HCT116 (cell line): ENCODE measurements at regions not wholly inside any gene's neighbourhood (a gene's known extent, or its start where the extent isn't known, plus 50 kb on each side); places are given as distances from the start of the nearest gene placed in this dataset.

Experiments used
- ATAC-seq: fragments of 200-7000 bp; cut with Tn5 transposase; 2 replicates; pipeline ENCODE4 v1.9.1; 2020; ENCODE audit warnings: mild to moderate bottlenecking, moderate library complexity
- BruUV-seq: library from RNA; stranded (reverse); fragments of 400-500 nt; replicated peaks from 2 replicates; lab custom pipeline; 2021; lab: Mats Ljungman, UMichigan
- CTCF ChIA-PET: fragments of 300-600 bp; sonication (Branson Sonifier 250); formaldehyde crosslinking; loops from one replicate; lab custom pipeline; 2021; ENCODE audit warnings: antibody characterized with exemption; lab: Charles Lee
- POLR2A ChIA-PET: fragments of 300-600, 350-600 bp; sonication (Branson Sonifier 250); formaldehyde crosslinking; loops from one replicate; lab custom pipeline; 2021; ENCODE audit warnings: antibody characterized with exemption; lab: Charles Lee
- RAD21 ChIA-PET, 2 experiments: fragments of 300-600 bp; sonication (Branson Sonifier 250); formaldehyde crosslinking; loops; one replicate each; lab custom pipeline; 2023; ENCODE audit warnings: low total read pairs in 2 of 2; ENCODE audit not compliant: uncharacterized antibody in 2 of 2, unreplicated experiment in 2 of 2, low non-redundant PET in 1 of 2; lab: Charles Lee
- DNase-seq: peaks from one replicate; pipeline ENCODE4 v3.0.0-alpha.2; 2010; ENCODE audit warnings: low read depth, low spot score
- H2AFZ ChIP-seq: fragments of 200-600 bp; shearing (Covaris generic), sonication (generic); 2 replicates; pipeline ENCODE4 v1.6.1; 2017; ENCODE audit warnings: low read depth, mixed run types, mixed read lengths, antibody characterized with exemption, low read length; ENCODE audit not compliant: poor library complexity, severe bottlenecking
- H3K27ac ChIP-seq: 2 replicates; pipeline ENCODE4 v1.5.1; 2012; ENCODE audit warnings: low read depth, low read length
- H3K27me3 ChIP-seq: fragments of 200-600 bp; sonication (generic); 2 replicates; pipeline ENCODE4 v1.6.1; 2016; ENCODE audit warnings: mixed run types, low read length, mixed read lengths; ENCODE audit not compliant: insufficient read depth
- H3K36me3 ChIP-seq, 2 experiments: fragments of 200-500 bp in 1 of 2; fragments of 200-600 bp in 1 of 2; sonication (Bioruptor generic) in 1 of 2; sonication (generic) in 1 of 2; 2 replicates each; pipeline versions ENCODE4 v1.5.1 to v1.6.1; 2014 to 2016; ENCODE audit warnings: low read length in 2 of 2, inconsistent platforms in 1 of 2, mixed read lengths in 1 of 2, mixed run types in 1 of 2; ENCODE audit not compliant: insufficient read depth in 2 of 2, control insufficient read depth in 1 of 2
- H3K4me1 ChIP-seq, 2 experiments: fragments of 200-600 bp in 1 of 2; sonication (generic) in 1 of 2; 2 replicates each; pipeline versions ENCODE4 v1.5.1 to v1.6.1; 2012 to 2017; ENCODE audit warnings: low read length in 2 of 2, inconsistent platforms in 1 of 2, mild to moderate bottlenecking in 1 of 2, mixed read lengths in 1 of 2, mixed run types in 1 of 2, moderate library complexity in 1 of 2; ENCODE audit not compliant: insufficient read depth in 2 of 2, control insufficient read depth in 1 of 2
- H3K4me2 ChIP-seq: fragments of 200-600 bp; sonication (generic); 2 replicates; pipeline ENCODE4 v1.6.1; 2017; ENCODE audit warnings: mixed run types, low read length, mixed read lengths
- H3K4me3 ChIP-seq, 2 experiments: fragments of 200-600 bp in 1 of 2; sonication (generic) in 1 of 2; replicated peaks in 1 of 2; 2 replicates each; pipeline ENCODE4 v1.5.1; 2011 to 2016; ENCODE audit warnings: low read length in 2 of 2, control low read depth in 1 of 2, low read depth in 1 of 2, mild to moderate bottlenecking in 1 of 2, mixed read lengths in 1 of 2, mixed run types in 1 of 2
- H3K79me2 ChIP-seq: fragments of 200-600 bp; sonication (generic); 2 replicates; pipeline ENCODE4 v1.6.1; 2017; ENCODE audit warnings: mild to moderate bottlenecking, mixed run types, low read length, moderate library complexity, mixed read lengths; ENCODE audit not compliant: insufficient read depth
- H3K9ac ChIP-seq: fragments of 200-600 bp; sonication (generic); 2 replicates; pipeline ENCODE4 v1.6.1; 2016; ENCODE audit warnings: low read length, mixed read lengths
- H3K9me2 ChIP-seq: fragments of 200-600 bp; sonication (generic), shearing (Covaris generic); 2 replicates; pipeline ENCODE4 v1.6.1; 2017; ENCODE audit warnings: mixed run types, mild to moderate bottlenecking, moderate library complexity; ENCODE audit not compliant: insufficient read depth
- H3K9me3 ChIP-seq, 2 experiments: fragments of 200-500 bp in 1 of 2; fragments of 200-600 bp in 1 of 2; sonication (Bioruptor generic) in 1 of 2; sonication (generic) in 1 of 2; 2 replicates each; pipeline ENCODE4 v1.6.1; 2014 to 2017; ENCODE audit warnings: low read length in 2 of 2, mixed read lengths in 2 of 2, inconsistent platforms in 1 of 2, low read depth in 1 of 2, mild to moderate bottlenecking in 1 of 2, mixed run types in 1 of 2, moderate library complexity in 1 of 2; ENCODE audit not compliant: control insufficient read depth in 1 of 2, insufficient read depth in 1 of 2
- H4K20me1 ChIP-seq: fragments of 200-600 bp; sonication (generic), shearing (Covaris generic); 2 replicates; pipeline ENCODE4 v1.6.1; 2017; ENCODE audit warnings: mixed run types, mild to moderate bottlenecking, moderate library complexity; ENCODE audit not compliant: insufficient read depth
- CBX3 ChIP-seq: IDR thresholded peaks from 2 replicates; pipeline ENCODE4 v1.6.1; 2012; ENCODE audit warnings: low read depth
- CEBPB ChIP-seq: IDR thresholded peaks from 2 replicates; pipeline ENCODE4 v1.6.1; 2012; ENCODE audit warnings: low read depth
- CTCF ChIP-seq, 3 experiments: fragments of 200-600 bp in 1 of 3; sonication (generic) in 1 of 3; IDR thresholded peaks in 2 of 3; conservative IDR thresholded peaks in 1 of 3; 2 replicates each; pipeline ENCODE4 v1.5.1; 2012 to 2017; ENCODE audit warnings: low read depth in 2 of 3, low read length in 2 of 3, antibody characterized with exemption in 1 of 3, borderline replicate concordance in 1 of 3, control low read depth in 1 of 3, mild to moderate bottlenecking in 1 of 3, mixed read lengths in 1 of 3, mixed run types in 1 of 3, moderate library complexity in 1 of 3; ENCODE audit not compliant: insufficient read depth in 1 of 3
- EGR1 ChIP-seq: IDR thresholded peaks from 2 replicates; pipeline ENCODE4 v1.6.1; 2012; ENCODE audit warnings: low read depth
- ELF1 ChIP-seq: IDR thresholded peaks from 2 replicates; pipeline ENCODE4 v1.6.1; 2012; ENCODE audit warnings: low read depth, borderline replicate concordance
- EZH2phosphoT487 ChIP-seq: fragments of 200-600 bp; IDR thresholded peaks from 2 replicates; pipeline ENCODE4 v1.6.1; 2018; ENCODE audit warnings: antibody characterized with exemption, borderline replicate concordance
- FOSL1 ChIP-seq: IDR thresholded peaks from 2 replicates; pipeline ENCODE4 v1.6.1; 2012; ENCODE audit warnings: low read depth
- JUND ChIP-seq: IDR thresholded peaks from 2 replicates; pipeline ENCODE4 v1.6.1; 2012
- POLR2AphosphoS5 ChIP-seq: IDR thresholded peaks from 2 replicates; pipeline ENCODE4 v1.6.1; 2011; ENCODE audit warnings: mild to moderate bottlenecking, low read depth, low read length, moderate library complexity
- REST ChIP-seq: IDR thresholded peaks from 2 replicates; pipeline ENCODE4 v1.6.1; 2012; ENCODE audit warnings: low read depth
- SP1 ChIP-seq: IDR thresholded peaks from 2 replicates; pipeline ENCODE4 v1.6.1; 2012; ENCODE audit warnings: low read depth
- ZFX ChIP-seq: fragments of 450-650 bp; IDR thresholded peaks from 2 replicates; pipeline ENCODE4 v1.6.1; 2017
- ZNF274 ChIP-seq: fragments of 200-500 bp; sonication (Bioruptor generic); IDR thresholded peaks from 2 replicates; pipeline ENCODE4 v1.6.1; 2014; ENCODE audit warnings: mild to moderate bottlenecking, low read depth, low read length, inconsistent platforms
- intact Hi-C: fragments of 100-400 bp; cut with micrococcal nuclease; formaldehyde crosslinking; loops from 2 replicates; pipeline ENCODE4 v1.10.0; 2022

GRCh38 chr1:192010406-192010805, 147.9 kb upstream of the RGS18 start:
- Histone ChIP-seq H4K20me1 (no peaks in the 10 kb centered on the region), H3K9me3 (no peaks in the 10 kb centered on the region), H3K4me3 (no peak overlapping the region), H3K79me2 (no peaks in the 10 kb centered on the region), H2AFZ (peak overlapping the region; percentile 47), H3K27me3 (no peaks in the 10 kb centered on the region), H3K27ac (no peak overlapping the region), H3K4me1 (no peaks in the 10 kb centered on the region), H3K36me3 (no peaks in the 10 kb centered on the region), H3K4me2 (no peak overlapping the region), H3K9ac (no peak overlapping the region), H3K9me2 (no peaks in the 10 kb centered on the region)
- ChIA-PET RAD21 (no interaction called here), POLR2A (no interaction called here), CTCF (no interaction called here)
- intact Hi-C loops = no loop called here
- ATAC-seq = no peak
- DNase-seq = no peak
- TF ChIP-seq SP1 (no peak), CEBPB (no peak), EGR1 (no peak), EZH2phosphoT487 (no peak), CTCF (IDR thresholded peaks at IDR 0.05 in 2 of 3, conservative IDR thresholded peaks at IDR 0.05 in 1 of 3; ENCODE audit: borderline replicate concordance in 1 of 3, insufficient read depth in 1 of 3, low read depth in 2 of 3, low read length in 2 of 3) (no peak), ELF1 (no peak), ZNF274 (no peak)
- no TSS peak for BruUV-seq

GRCh38 chr1:192011525-192011924, 146.7 kb upstream of the RGS18 start:
- Histone ChIP-seq H3K9ac (no peak overlapping the region), H3K4me1 (no peaks in the 10 kb centered on the region), H3K36me3 (no peaks in the 10 kb centered on the region), H3K9me3 (no peaks in the 10 kb centered on the region), H3K27me3 (no peaks in the 10 kb centered on the region), H2AFZ (peak overlapping the region; percentile 47), H3K4me3 (no peak overlapping the region), H3K4me2 (no peak overlapping the region), H3K9me2 (no peaks in the 10 kb centered on the region), H3K79me2 (no peaks in the 10 kb centered on the region), H4K20me1 (no peaks in the 10 kb centered on the region), H3K27ac (no peak overlapping the region)
- ATAC-seq = no peak
- CTCF ChIA-PET = no interaction called here
- no peak for DNase-seq
- intact Hi-C loops = no loop called here
- RAD21 ChIA-PET = no interaction called here
- POLR2A ChIA-PET = no interaction called here
- no TSS peak for BruUV-seq
- no peak for TF ChIP-seq POLR2AphosphoS5
- no peak for TF ChIP-seq REST
- no peak for TF ChIP-seq ELF1
- no peak for TF ChIP-seq JUND
- no peak for TF ChIP-seq ZNF274
- no peak for TF ChIP-seq CTCF (IDR thresholded peaks at IDR 0.05 in 2 of 3, conservative IDR thresholded peaks at IDR 0.05 in 1 of 3; ENCODE audit: borderline replicate concordance in 1 of 3, insufficient read depth in 1 of 3, low read depth in 2 of 3, low read length in 2 of 3)
- TF ChIP-seq CBX3 = no peak
- no peak for TF ChIP-seq EZH2phosphoT487
- no peak for TF ChIP-seq ZFX
- no peak for TF ChIP-seq FOSL1
